Smooth muscle cell (in vitro differentiated cells): ENCODE measurements at regions not wholly inside any gene's neighbourhood (a gene's known extent, or its start where the extent isn't known, plus 50 kb on each side); places are given as distances from the start of the nearest gene placed in this dataset.
A peak's percentile ranks its signal among the peaks of the same experiment; 100 is the strongest.

ENCODE experiments used
- DNase-seq: peaks from one replicate; lab custom pipeline; 2025; ENCODE audit not compliant: unreplicated experiment; lab: John Stamatoyannopoulos, UW
- H2AFZ ChIP-seq: fragments of 200-600 bp; sonication (generic); 2 replicates; pipeline ENCODE4 v1.6.0; 2016; ENCODE audit warnings: antibody characterized with exemption, low read depth, mild to moderate bottlenecking
- H3F3A ChIP-seq: fragments of 200-600 bp; sonication (generic); 2 replicates; pipeline ENCODE4 v1.6.0; 2017; ENCODE audit warnings: antibody characterized with exemption, low read depth
- H3K27ac ChIP-seq: fragments of 200-600 bp; sonication (generic); 2 replicates; pipeline ENCODE4 v1.5.1; 2016; ENCODE audit warnings: low read depth, mild to moderate bottlenecking
- H3K27me3 ChIP-seq: fragments of 200-600 bp; sonication (generic); 2 replicates; pipeline ENCODE4 v1.6.1; 2016; ENCODE audit warnings: low read depth, mild to moderate bottlenecking
- H3K36me3 ChIP-seq: fragments of 200-600 bp; sonication (generic); 2 replicates; pipeline ENCODE4 v1.5.1; 2016; ENCODE audit warnings: low read depth
- H3K4me1 ChIP-seq: fragments of 200-600 bp; sonication (generic); 2 replicates; pipeline ENCODE4 v1.5.1; 2016; ENCODE audit warnings: low read depth
- H3K4me2 ChIP-seq: fragments of 200-600 bp; sonication (generic); 2 replicates; pipeline ENCODE4 v1.6.0; 2016; ENCODE audit warnings: mild to moderate bottlenecking
- H3K4me3 ChIP-seq: fragments of 200-600 bp; sonication (generic); 2 replicates; pipeline ENCODE4 v1.5.1; 2016; ENCODE audit warnings: mild to moderate bottlenecking
- H3K79me2 ChIP-seq: fragments of 200-600 bp; sonication (generic); 2 replicates; pipeline ENCODE4 v1.6.0; 2016; ENCODE audit warnings: low read depth, mild to moderate bottlenecking
- H3K9ac ChIP-seq: fragments of 200-600 bp; sonication (generic); 2 replicates; pipeline ENCODE4 v1.6.0; 2016; ENCODE audit warnings: low read depth
- H3K9me3 ChIP-seq: fragments of 200-600 bp; sonication (generic); replicated peaks from 2 replicates; pipeline ENCODE4 v1.5.1; 2016; ENCODE audit warnings: low read depth
- H4K20me1 ChIP-seq: fragments of 200-600 bp; sonication (generic); 2 replicates; pipeline ENCODE4 v1.6.0; 2016; ENCODE audit warnings: low read depth
- WGBS: methylation state at CpG from one replicate; pipeline ENCODE4 v1.1.7; 2016; ENCODE audit warnings: low lambda C conversion rate; 5-methylcytosine and 5-hydroxymethylcytosine counted together
- TF ChIP-seq, protein P1 (sequence below): fragments of 200-600 bp; sonication (generic); IDR thresholded peaks from 2 replicates; pipeline ENCODE4 v1.5.1; 2017; ENCODE audit warnings: borderline replicate concordance, mild to moderate bottlenecking, antibody characterized with exemption; ENCODE audit not compliant: insufficient read depth, poor library complexity, severe bottlenecking

DNA sequence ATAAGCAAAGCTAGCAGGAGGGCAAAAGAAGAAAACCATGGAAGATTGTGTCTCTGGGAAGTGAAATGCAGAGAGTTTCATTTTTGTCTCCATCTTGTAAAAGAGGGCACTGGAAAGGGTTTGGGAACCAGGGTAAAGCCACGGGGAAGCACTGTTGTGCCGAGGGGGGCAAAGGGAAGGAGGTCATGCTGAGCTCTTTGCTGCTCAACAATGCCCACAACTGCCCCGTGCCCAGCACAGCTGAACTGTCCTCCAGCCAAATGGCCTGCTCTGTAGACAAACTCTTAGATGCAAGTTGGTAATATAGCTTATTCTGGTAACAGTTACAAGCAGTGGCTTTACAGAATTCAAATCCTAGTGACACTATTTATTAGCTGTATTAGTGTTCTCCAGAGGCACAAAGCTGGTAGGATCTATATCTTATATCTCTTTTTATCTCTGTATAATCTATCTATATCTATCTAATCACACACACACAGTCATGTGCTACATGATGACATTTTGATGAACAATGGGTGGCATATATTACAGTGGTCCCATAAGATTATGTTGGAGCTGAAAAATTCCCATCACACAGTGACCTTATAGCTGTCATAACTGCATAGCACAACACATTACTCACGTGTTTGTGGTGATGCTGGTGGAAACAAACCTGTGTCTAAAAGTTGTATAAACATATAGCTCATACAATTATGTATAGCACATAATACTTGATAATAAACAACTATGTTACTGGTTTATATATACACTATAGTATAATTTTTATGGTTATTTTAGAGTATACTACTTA, 203.4 kb upstream of the DDHD1 start:
- Histone ChIP-seq H3K9me3 (no peaks in the 10 kb centered on the region), H3K4me2 (no peak overlapping the region), H3K9ac (no peak overlapping the region), H2AFZ (no peak overlapping the region), H3K4me1 (peaks cover 29% of the 10 kb centered on the region), H3F3A (peaks cover 9% of the 10 kb centered on the region), H3K27me3 (no peaks in the 10 kb centered on the region), H3K36me3 (no peaks in the 10 kb centered on the region), H4K20me1 (no peaks in the 10 kb centered on the region), H3K4me3 (no peak overlapping the region), H3K79me2 (no peaks in the 10 kb centered on the region), H3K27ac (no peak overlapping the region)
- TF ChIP-seq, protein P1, sequence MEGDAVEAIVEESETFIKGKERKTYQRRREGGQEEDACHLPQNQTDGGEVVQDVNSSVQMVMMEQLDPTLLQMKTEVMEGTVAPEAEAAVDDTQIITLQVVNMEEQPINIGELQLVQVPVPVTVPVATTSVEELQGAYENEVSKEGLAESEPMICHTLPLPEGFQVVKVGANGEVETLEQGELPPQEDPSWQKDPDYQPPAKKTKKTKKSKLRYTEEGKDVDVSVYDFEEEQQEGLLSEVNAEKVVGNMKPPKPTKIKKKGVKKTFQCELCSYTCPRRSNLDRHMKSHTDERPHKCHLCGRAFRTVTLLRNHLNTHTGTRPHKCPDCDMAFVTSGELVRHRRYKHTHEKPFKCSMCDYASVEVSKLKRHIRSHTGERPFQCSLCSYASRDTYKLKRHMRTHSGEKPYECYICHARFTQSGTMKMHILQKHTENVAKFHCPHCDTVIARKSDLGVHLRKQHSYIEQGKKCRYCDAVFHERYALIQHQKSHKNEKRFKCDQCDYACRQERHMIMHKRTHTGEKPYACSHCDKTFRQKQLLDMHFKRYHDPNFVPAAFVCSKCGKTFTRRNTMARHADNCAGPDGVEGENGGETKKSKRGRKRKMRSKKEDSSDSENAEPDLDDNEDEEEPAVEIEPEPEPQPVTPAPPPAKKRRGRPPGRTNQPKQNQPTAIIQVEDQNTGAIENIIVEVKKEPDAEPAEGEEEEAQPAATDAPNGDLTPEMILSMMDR = no peak
- no peak for DNase-seq
- WGBS = 52% methylated on average over 4 of the region's 4 CpGs

DNA sequence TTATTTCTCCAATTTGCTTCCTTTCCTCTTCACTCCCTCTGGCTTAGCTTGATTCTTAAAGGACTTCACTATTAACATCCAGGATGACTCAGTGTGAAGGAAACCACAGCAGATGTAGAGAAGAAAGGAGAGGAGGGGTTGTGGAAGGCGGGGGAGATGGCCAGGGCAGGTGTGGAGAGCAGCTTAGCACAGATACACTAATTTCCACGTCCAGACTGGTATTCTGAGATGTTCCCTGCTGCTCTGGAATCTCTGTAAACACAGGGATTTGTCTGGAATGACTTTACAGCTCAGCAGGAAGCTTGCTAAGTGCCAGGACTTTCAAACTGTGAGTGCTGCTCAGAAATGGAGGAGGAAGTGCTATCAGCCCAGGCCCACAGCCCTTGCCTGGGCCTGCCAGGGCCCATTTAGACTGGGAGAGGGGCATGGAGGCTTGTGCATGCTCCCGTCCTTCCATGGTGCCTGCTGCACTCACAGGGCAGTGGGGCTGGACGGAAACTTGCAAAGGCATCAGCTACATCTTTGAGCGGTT, 202.5 kb upstream of the DDHD1 start:
- WGBS = 24% methylated on average over 5 of the region's 5 CpGs
- Histone ChIP-seq H3K4me2 (peak overlapping the region; percentile 11), H2AFZ (no peak overlapping the region), H3K4me1 (peaks cover 29% of the 10 kb centered on the region), H4K20me1 (no peaks in the 10 kb centered on the region), H3K79me2 (no peaks in the 10 kb centered on the region), H3K9me3 (no peaks in the 10 kb centered on the region), H3F3A (peaks cover 9% of the 10 kb centered on the region), H3K4me3 (no peak overlapping the region), H3K27me3 (no peaks in the 10 kb centered on the region), H3K36me3 (no peaks in the 10 kb centered on the region), H3K9ac (no peak overlapping the region), H3K27ac (peak overlapping the region; percentile 16)
- DNase-seq = no peak
- TF ChIP-seq, protein P1 = no peak

DNA sequence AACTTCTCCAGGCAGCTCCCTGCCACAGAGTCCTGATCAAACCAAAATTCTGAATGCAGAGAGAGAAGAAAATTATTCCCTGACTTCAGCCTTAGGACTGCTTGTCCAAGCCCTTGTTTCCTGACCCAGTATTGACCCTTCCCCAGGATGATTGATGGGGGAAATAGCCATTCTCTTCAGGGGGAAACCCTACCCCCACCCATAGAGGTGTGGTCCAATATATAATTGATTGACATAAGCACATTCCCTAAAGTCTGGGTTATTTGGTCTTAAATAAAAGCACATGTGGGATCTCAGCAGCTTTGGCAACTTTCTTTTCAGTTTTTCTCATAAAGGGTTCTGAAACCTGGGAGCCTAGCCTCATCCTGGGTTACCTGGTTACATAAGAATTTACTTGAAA, 201.2 kb upstream of the DDHD1 start:
- H3K4me3 ChIP-seq = no peak overlapping the region
- no peaks in the 10 kb centered on the region for H3K36me3 ChIP-seq
- TF ChIP-seq, protein P1 = no peak
- no peak overlapping the region for H3K27ac ChIP-seq
- no peaks in the 10 kb centered on the region for H3K9me3 ChIP-seq
- H3K9ac ChIP-seq = no peak overlapping the region
- H3K4me1 ChIP-seq = peaks cover 29% of the 10 kb centered on the region
- no peak for DNase-seq
- no peaks in the 10 kb centered on the region for H3K27me3 ChIP-seq
- no peak overlapping the region for H2AFZ ChIP-seq
- H3K79me2 ChIP-seq = no peaks in the 10 kb centered on the region
- H3F3A ChIP-seq = peaks cover 9% of the 10 kb centered on the region
- H4K20me1 ChIP-seq = no peaks in the 10 kb centered on the region
- no peak overlapping the region for H3K4me2 ChIP-seq

DNA sequence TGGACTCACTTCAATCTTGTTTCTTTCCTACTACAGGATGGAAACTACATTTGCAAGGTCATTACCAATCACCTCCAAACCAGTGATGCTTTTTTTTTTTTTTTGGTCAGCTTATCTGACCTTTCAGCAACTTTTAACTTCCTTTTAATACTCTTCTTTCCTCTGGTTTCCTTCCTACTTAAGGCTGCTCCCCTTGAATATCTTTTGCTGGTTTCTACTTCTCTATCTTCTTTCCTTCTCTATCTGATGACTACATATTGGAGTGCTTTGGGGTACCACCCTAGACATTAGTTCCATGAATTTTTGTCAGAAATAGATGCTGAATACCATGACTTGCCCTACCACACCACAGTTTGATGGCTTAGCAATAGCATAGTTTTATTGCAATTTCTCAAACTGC, 197.7 kb upstream of the DDHD1 start:
- no peak overlapping the region for H3K4me2 ChIP-seq
- H3K9ac ChIP-seq = no peak overlapping the region

More for the DNA sequence above, 197.7 kb upstream of the DDHD1 start:
- peaks cover 17% of the 10 kb centered on the region for H3K4me1 ChIP-seq
- no peak overlapping the region for H3K27ac ChIP-seq
- H4K20me1 ChIP-seq = no peaks in the 10 kb centered on the region
- no peaks in the 10 kb centered on the region for H3K36me3 ChIP-seq
- DNase-seq = no peak
- TF ChIP-seq, protein P1 = no peak
- no peaks in the 10 kb centered on the region for H3K27me3 ChIP-seq
- H3K4me3 ChIP-seq = no peak overlapping the region
- no peaks in the 10 kb centered on the region for H3K9me3 ChIP-seq
- no peaks in the 10 kb centered on the region for H3K79me2 ChIP-seq
- no peak overlapping the region for H2AFZ ChIP-seq
- H3F3A ChIP-seq = peaks cover 5% of the 10 kb centered on the region
